Neural cell (in vitro differentiated cells): ENCODE measurements at regions not wholly inside any gene's neighbourhood (a gene's known extent, or its start where the extent isn't known, plus 50 kb on each side); places are given as distances from the start of the nearest gene placed in this dataset.

Experiments used
- H2AFZ ChIP-seq: fragments of 200-600, 300-800 bp; sonication (generic), shearing (Covaris generic); 2 replicates; pipeline ENCODE4 v1.6.0; 2014; ENCODE audit warnings: low read depth, mild to moderate bottlenecking, antibody characterized with exemption, low read length, moderate library complexity
- H3F3A ChIP-seq: fragments of 200-600 bp; shearing (Covaris generic); 2 replicates; pipeline ENCODE4 v1.6.1; 2016; ENCODE audit warnings: mild to moderate bottlenecking, moderate library complexity, mixed read lengths, antibody characterized with exemption, low read length; ENCODE audit not compliant: insufficient read depth, poor library complexity, severe bottlenecking
- H3K27ac ChIP-seq: fragments of 200-600, 300-800 bp; sonication (generic), shearing (Covaris generic); 2 replicates; pipeline ENCODE4 v1.5.1; 2014; ENCODE audit warnings: mild to moderate bottlenecking, low read length, moderate library complexity
- H3K27me3 ChIP-seq: fragments of 300-800, 200-600 bp; sonication (generic), shearing (Covaris generic); 2 replicates; pipeline ENCODE4 v1.6.0; 2014; ENCODE audit warnings: mild to moderate bottlenecking, low read depth, low read length, moderate library complexity; ENCODE audit not compliant: insufficient read depth
- H3K36me3 ChIP-seq: fragments of 300-800, 200-600 bp; sonication (generic), shearing (Covaris generic); 2 replicates; pipeline ENCODE4 v1.5.1; 2014; ENCODE audit warnings: mild to moderate bottlenecking, antibody characterized with exemption, low read length, moderate library complexity; ENCODE audit not compliant: insufficient read depth
- H3K4me2 ChIP-seq: fragments of 300-800, 200-600 bp; sonication (generic), shearing (Covaris generic); 2 replicates; pipeline ENCODE4 v1.6.0; 2014; ENCODE audit warnings: mild to moderate bottlenecking, low read length
- H3K4me3 ChIP-seq: fragments of 300-800, 200-600 bp; sonication (generic), shearing (Covaris generic); 2 replicates; pipeline ENCODE4 v1.5.1; 2014; ENCODE audit warnings: mild to moderate bottlenecking, low read length, moderate library complexity
- H3K79me2 ChIP-seq: fragments of 200-600 bp; shearing (Covaris generic); replicated peaks from 2 replicates; pipeline ENCODE4 v1.6.0; 2014; ENCODE audit warnings: mild to moderate bottlenecking, low read length, moderate library complexity; ENCODE audit not compliant: insufficient read depth
- H3K9ac ChIP-seq: fragments of 300-800, 200-600 bp; sonication (generic), shearing (Covaris generic); 2 replicates; pipeline ENCODE4 v1.6.1; 2016; ENCODE audit warnings: mild to moderate bottlenecking, low read length, mixed read lengths
- H3K9me2 ChIP-seq: fragments of 200-600 bp; shearing (Covaris generic); 2 replicates; pipeline ENCODE4 v1.6.1; 2016; ENCODE audit warnings: mild to moderate bottlenecking, low read length, mixed read lengths; ENCODE audit not compliant: insufficient read depth
- H3K9me3 ChIP-seq: fragments of 200-600, 300-800 bp; sonication (generic), shearing (Covaris generic); 2 replicates; pipeline ENCODE4 v1.6.1; 2016; ENCODE audit warnings: mild to moderate bottlenecking, mixed run types, low read length, moderate library complexity, mixed read lengths
- H4K20me1 ChIP-seq: fragments of 200-600 bp; shearing (Covaris generic); 2 replicates; pipeline ENCODE4 v1.6.1; 2016; ENCODE audit warnings: mild to moderate bottlenecking, mixed run types; ENCODE audit not compliant: insufficient read depth
- CTCF ChIP-seq: fragments of 450-650 bp; IDR thresholded peaks from 2 replicates; pipeline ENCODE4 v1.5.1; 2014; ENCODE audit warnings: antibody characterized with exemption, mild to moderate bottlenecking, moderate library complexity; ENCODE audit not compliant: poor library complexity, severe bottlenecking
- EP300 ChIP-seq: fragments of 450-650 bp; conservative IDR thresholded peaks from 2 replicates; pipeline ENCODE4 v1.6.1; 2014; ENCODE audit warnings: antibody characterized with exemption, mild to moderate bottlenecking, moderate library complexity; ENCODE audit not compliant: poor library complexity, severe bottlenecking
- EZH2 ChIP-seq: fragments of 200-600, 300-800 bp; shearing (Covaris generic), sonication (generic); IDR thresholded peaks from 2 replicates; pipeline ENCODE4 v1.6.1; 2014; ENCODE audit warnings: antibody characterized with exemption, low read length, borderline replicate concordance, mild to moderate bottlenecking; ENCODE audit not compliant: insufficient read depth, poor library complexity, severe bottlenecking
- MXI1 ChIP-seq: fragments of 450-650 bp; conservative IDR thresholded peaks from 2 replicates; pipeline ENCODE4 v1.6.1; 2014; ENCODE audit warnings: antibody characterized with exemption, mild to moderate bottlenecking; ENCODE audit not compliant: poor library complexity, severe bottlenecking
- POLR2AphosphoS5 ChIP-seq: IDR thresholded peaks from 2 replicates; pipeline ENCODE4 v1.6.1; 2012
- RAD21 ChIP-seq: fragments of 450-650 bp; conservative IDR thresholded peaks from 2 replicates; pipeline ENCODE4 v1.6.1; 2014; ENCODE audit warnings: antibody characterized with exemption, mild to moderate bottlenecking, moderate library complexity
- REST ChIP-seq: IDR thresholded peaks from 2 replicates; pipeline ENCODE4 v1.6.1; 2012; ENCODE audit warnings: borderline replicate concordance
- SMC3 ChIP-seq: fragments of 450-650 bp; conservative IDR thresholded peaks from 2 replicates; pipeline ENCODE4 v1.6.1; 2014; ENCODE audit warnings: antibody characterized with exemption, mild to moderate bottlenecking, moderate library complexity; ENCODE audit not compliant: poor library complexity
- TAF1 ChIP-seq: IDR thresholded peaks from 2 replicates; pipeline ENCODE4 v1.6.1; 2012; ENCODE audit warnings: low read depth

GRCh38 chr20:39877788-39878187, 811.2 kb downstream of the MAFB start:
- Histone ChIP-seq H3K36me3 (no peaks in the 10 kb centered on the region), H3K79me2 (no peaks in the 10 kb centered on the region), H3K27me3 (no peaks in the 10 kb centered on the region), H3K9me2 (no peaks in the 10 kb centered on the region), H3K9ac (no peak overlapping the region), H3K4me3 (no peak overlapping the region), H3K27ac (no peak overlapping the region), H3K9me3 (no peaks in the 10 kb centered on the region), H2AFZ (no peak overlapping the region), H3K4me2 (no peak overlapping the region), H3F3A (no peaks in the 10 kb centered on the region), H4K20me1 (no peaks in the 10 kb centered on the region)
- no peak for TF ChIP-seq REST
- TF ChIP-seq SMC3: no peak
- TF ChIP-seq POLR2AphosphoS5: no peak
- no peak for TF ChIP-seq RAD21
- TF ChIP-seq EZH2: no peak
- no peak for TF ChIP-seq EP300
- TF ChIP-seq TAF1: no peak

GRCh38 chr20:39876976-39877635, 811.9 kb downstream of the MAFB start:
- H4K20me1 ChIP-seq: no peaks in the 10 kb centered on the region
- no peaks in the 10 kb centered on the region for H3K9me3 ChIP-seq
- no peaks in the 10 kb centered on the region for H3F3A ChIP-seq
- no peaks in the 10 kb centered on the region for H3K36me3 ChIP-seq
- no peak overlapping the region for H3K4me2 ChIP-seq
- TF ChIP-seq POLR2AphosphoS5 (no peak), TAF1 (no peak), EZH2 (no peak), CTCF (no peak), EP300 (no peak), RAD21 (no peak), REST (no peak), SMC3 (no peak), MXI1 (no peak)
- H3K27ac ChIP-seq: no peak overlapping the region
- no peaks in the 10 kb centered on the region for H3K9me2 ChIP-seq
- H3K79me2 ChIP-seq: no peaks in the 10 kb centered on the region
- no peak overlapping the region for H2AFZ ChIP-seq
- no peak overlapping the region for H3K4me3 ChIP-seq
- H3K9ac ChIP-seq: no peak overlapping the region
- no peaks in the 10 kb centered on the region for H3K27me3 ChIP-seq
